Activated T-cell treated with anti-CD3 and anti-CD28 coated beads, Interleukin-2, amount 50 U/mL, for 1 hour (primary cell): ENCODE measurements at regions not wholly inside any gene's neighbourhood (a gene's known extent, or its start where the extent isn't known, plus 50 kb on each side); places are given as distances from the start of the nearest gene placed in this dataset.
"Not testable (repeated sequence)": the region's sequence is repeated elsewhere in the genome, so short reads cannot be mapped to it uniquely, and the experiment has no call there.

ENCODE experiments used
- DNase-seq: peaks from one replicate; pipeline ENCODE4 v3.0.0-alpha.2; 2020

DNA sequence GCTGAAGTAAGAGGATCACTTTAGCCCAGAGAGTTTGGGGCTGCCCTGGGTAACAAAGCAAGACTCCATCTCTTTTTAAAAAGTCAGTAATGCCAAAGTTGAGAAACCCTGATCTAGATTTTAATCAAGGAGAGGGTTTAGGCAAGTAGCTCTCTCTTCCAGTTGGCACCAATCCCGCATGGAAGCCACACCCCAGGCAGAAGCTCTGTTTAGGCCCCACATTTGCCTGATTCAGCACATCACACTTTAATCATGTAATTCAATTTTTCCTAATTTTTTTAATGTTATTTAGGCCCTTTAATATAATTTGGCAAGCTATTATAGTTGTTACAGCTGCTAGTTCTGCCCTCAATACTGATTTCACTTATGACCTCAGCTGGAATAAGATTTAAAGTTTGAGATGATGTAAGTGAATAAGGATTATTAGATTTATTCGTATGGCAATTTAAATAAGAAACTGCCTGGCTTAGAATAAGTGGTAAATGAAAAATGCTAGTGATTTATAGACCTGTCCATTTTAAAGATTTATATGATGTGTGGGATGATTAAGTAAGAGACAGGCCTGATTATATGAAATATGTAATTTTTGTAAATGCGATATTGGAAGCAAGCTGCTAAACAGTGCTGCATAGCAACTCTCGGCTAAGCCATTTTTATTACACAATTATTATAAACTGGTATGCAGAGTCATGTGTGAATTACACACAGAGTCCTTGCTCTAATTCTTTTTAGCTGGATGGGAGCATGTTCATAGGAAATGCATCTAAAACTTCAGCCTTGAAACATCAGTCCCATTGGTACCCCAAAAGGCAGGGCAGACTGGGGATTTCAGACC is 80.2 kb upstream of the NFE2L3 start:
- no peak for DNase-seq

DNA sequence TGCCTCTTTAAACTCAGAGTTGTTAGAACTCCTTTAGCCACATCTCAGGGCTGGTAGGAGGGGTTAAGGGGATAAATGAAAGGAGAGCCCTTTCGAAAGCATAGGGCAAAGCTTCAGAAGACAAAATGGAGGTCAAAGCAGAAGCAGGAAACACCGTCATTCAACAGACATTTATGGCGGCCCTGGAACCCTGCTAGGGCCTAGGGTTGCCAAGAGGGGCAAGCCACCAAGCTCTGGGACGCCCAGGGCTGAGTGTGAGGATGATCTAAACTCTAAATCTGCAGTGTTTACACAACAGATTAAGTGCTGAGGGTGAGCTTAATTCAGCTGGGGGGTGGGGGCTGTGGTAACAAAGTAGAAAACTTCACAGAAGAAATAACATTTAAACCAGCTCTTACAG is 79.0 kb upstream of the NFE2L3 start:
- DNase-seq: no peak

- no peak for DNase-seq
Measured at GRCh38 chr7:26074919-26075318, 77.1 kb upstream of the NFE2L3 start.

DNA sequence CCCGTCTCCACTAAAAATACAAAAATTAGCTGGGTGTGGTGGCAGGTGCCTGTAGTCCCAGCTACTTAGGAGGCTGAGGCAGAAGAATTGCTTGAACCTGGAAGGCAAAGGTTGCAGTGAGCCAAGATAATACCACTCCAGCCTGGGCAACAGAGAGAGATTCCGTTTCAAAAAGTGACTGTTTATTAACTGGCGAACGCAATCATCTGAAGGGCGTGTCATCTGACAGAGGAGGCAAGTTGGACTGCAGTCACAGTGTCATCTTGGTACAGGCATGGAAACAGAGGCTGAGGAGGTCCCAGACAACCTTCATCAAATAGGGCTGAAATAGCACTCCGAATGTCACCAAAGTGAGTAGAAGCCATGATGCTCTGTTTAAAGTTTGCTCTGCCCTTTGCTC is 75.3 kb upstream of the NFE2L3 start:
- no peak for DNase-seq

GRCh38 chr7:26078437-26079336 is 73.3 kb upstream of the NFE2L3 start:
- DNase-seq: peak; percentile 81

- no peak for DNase-seq
Measured at GRCh38 chr7:26081638-26082037, 70.4 kb upstream of the NFE2L3 start.

DNA sequence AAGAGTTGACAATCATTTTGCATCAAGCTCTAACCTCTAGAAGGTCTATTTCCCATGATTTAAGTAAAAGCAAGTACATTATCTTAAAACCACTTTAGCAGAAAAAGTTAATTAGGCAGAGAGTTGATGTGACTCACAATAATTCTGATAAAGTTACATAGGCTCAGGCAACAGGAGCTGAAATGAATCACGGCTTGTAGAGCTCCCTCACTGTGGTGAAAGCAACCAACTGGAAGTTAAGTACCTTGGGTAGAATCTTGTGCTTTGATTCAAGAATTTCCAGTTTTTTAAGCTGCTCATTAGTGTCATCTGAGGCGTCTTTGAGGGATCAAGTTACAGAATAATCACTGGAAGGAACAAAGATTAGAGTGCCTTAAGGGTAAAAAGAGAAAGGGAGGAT is 68.9 kb upstream of the NFE2L3 start:
- DNase-seq: no peak

GRCh38 chr7:26084418-26084817 is 67.6 kb upstream of the NFE2L3 start:
- DNase-seq: no peak

DNA sequence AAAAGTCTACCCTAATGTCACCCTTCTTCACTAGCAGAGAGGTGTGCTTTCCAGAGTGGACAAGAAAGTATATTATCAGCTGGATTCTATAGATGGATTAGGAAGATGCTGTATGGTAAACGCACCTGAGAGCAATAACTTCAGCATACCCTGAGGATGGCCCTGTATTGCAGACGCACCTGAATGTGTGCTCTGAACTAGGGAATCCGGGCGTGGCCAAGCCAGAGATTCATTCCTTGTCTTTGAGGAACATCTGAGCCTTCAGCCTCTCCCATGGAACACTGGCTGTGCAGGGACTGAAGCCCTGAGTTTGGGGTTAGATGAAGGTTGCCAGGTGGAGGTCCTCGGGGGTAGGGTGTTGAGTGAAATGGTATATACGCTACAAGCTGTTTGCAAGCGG is 66.2 kb upstream of the NFE2L3 start:
- DNase-seq: no peak

DNA sequence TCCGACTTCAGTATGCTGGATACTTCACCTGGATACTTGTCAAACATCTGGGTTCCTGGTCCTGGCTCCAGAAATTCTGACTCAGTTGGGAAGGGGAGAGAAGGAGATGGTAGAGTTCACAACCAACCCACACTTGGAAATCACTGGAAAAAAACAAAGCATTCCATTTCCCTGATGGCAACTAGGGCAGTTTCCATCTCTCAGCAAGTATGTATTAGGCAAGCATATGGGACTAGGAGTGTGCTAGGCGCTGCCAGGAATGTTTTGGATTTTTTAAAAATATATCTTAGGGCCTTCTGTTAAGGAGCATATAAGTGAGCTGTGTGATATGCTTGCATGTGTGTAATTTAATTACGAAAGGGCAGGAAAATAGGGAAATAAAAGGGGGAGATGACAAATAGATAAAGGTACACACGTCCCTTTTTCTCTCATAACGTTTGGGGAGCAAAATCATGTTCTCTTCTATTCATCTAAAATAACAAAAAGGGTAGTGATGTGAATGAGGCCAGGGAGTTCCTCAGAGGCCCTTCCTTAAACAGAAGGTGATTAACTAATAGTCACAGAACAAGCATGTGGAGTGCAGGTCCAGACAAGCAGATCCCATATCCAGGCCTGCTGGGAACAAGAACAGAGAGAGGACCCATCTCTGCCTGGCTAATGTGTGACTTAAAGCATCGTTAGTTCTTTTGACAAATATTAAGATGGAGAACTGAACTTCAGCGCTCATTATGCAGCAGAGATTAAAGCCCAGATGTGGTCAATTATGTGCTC is 64.5 kb upstream of the NFE2L3 start:
- DNase-seq: no peak

GRCh38 chr7:26089469-26089868 is 62.5 kb upstream of the NFE2L3 start:
- DNase-seq: not testable (repeated sequence)

- no peak for DNase-seq
Measured at GRCh38 chr7:26090927-26091519, 61.0 kb upstream of the NFE2L3 start.

- DNase-seq: no peak
Measured at GRCh38 chr7:26091933-26092332, 60.1 kb upstream of the NFE2L3 start.

GRCh38 chr7:26093023-26093422 is 59.0 kb upstream of the NFE2L3 start:
- no peak for DNase-seq

- no peak for DNase-seq
Measured at GRCh38 chr7:26096136-26096535, 55.9 kb upstream of the NFE2L3 start.

DNA sequence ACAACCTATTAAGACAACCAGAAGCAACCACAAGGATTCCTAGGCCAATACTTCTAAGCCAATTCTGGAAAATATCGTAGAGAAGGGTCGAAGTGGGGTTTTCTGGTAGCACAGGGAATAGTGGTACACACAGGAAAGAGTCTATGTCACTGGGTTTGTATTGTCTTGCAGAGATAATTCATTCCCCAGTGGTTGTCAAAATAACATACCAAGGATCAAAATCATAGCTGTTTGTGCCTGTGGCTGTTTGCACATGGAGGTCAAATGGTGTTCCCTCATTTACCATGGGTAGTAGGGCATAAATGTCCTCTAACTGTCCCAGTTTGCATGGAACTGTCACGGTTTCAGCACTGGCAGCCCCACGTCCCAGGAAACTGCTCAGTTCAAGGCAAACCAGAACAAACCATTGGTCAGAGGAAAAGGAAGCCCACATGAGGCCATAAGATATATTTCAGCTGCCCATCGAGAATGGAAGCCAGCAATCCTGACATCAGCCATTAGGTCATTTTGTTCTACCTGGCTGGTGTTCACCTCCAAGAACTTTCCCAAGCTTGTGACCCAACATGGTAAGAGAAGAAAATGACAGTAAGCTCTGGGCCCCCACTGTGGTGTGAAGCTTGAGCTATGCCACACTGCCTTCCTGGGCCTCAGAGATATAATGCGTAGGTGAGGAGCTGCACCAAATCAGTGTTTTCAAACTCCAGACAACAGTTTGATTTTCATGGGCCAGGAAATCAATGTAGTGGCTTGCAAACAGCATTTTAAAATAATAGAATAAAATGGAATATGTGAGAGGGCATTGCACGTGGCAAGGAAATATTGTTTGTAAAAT is 53.9 kb upstream of the NFE2L3 start:
- DNase-seq: no peak

DNA sequence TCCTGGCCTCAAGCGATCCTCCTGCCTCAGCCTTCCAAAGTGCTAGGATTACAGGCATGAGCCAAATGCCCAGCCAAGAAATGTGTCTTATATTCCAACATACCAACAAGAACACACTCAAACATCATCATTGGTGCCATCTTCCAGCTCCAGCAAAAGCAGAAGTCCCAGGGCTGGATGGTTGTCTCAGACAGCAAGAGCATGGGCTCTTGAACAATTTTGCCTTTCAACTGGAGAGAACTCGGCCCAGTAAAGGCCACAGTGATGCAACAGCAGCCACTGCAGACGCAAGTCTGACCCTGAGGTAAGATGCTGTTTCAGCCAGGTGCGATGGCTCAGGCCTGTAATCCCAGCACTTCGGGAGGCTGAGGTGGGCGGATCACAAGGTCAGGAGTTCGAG is 52.8 kb upstream of the NFE2L3 start:
- no peak for DNase-seq

DNA sequence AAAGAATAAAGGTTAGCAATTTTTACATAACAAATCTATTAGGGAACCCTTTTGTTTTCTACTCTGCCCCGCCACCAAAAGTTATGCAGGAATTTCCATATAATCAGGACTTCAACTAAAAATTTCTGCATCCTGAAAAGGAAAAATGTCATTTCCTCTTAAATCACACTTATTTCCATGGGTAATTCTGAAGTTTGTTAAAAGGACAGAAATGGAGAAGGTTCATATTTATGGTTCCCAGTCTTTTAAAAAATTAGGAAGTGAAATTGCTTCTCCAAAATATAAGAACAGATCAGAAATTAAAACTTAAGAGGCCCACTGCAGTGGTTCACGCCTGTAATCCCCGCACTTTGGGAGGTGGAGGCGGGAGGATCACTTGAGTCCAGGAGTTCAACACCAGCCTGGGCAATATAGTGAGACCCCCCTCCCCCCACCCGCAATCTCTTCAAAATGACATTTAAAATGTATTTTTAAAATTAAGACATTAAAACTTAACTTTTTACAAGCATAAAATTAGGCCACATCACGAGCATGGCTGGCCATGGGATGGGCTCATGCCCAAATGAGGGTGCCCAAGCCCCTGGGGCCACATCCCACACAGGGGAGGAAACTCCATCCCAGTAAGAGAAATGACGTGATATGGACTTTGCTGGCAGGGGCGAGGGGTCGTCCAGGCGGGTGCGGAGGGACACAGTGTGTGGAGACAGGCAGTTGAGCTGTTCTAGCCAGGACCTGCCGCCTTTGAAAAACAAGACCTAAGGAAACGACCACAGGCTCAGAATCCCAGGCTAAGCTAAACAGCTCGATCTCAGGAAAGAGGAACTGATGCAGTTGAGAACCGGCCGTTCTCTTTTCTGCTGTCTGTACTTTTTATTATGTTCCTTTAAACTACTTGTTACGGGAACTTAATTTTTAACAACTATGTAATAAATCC is 51.3 kb upstream of the NFE2L3 start:
- no peak for DNase-seq

- no peak for DNase-seq
Measured at GRCh38 chr7:26101361-26102151, 50.4 kb upstream of the NFE2L3 start.

- no peak for DNase-seq
Measured at GRCh38 chr7:26102176-26102575, 49.8 kb upstream of the NFE2L3 start.
